ENCODE measurements at regions not wholly inside any gene's neighbourhood (a gene's known extent, or its start where the extent isn't known, plus 50 kb on each side); places are given as distances from the start of the nearest gene placed in this dataset.

- TF ChIP-seq POLR2A (IDR thresholded peaks at IDR 0.05) = no peak
- no peak for TF ChIP-seq CTCF (IDR thresholded peaks at IDR 0.05)
- Histone ChIP-seq H3K27me3 (no peaks in the 10 kb centered on the region), H3K9me3 (replicated peaks in 1 of 3) (no peaks in the 10 kb centered on the region), H3K36me3 (replicated peaks in 1 of 2) (no peaks in the 10 kb centered on the region), H3K4me1 (replicated peaks in 1 of 2) (no peaks in the 10 kb centered on the region), H3K27ac (no peak overlapping the region), H3K4me3 (no peak overlapping the region)
- no peak for DNase-seq
- intact Hi-C loops (cut with DNase I) = no loop called here
- WGBS, 4 donors = 63 to 79% (median 75%) methylated on average over 3 of the region's 3 CpGs
These were observed 1106.9 kb upstream of the ADGRL4 start for GRCh38 chr1:80113168-80114038.

DNA sequence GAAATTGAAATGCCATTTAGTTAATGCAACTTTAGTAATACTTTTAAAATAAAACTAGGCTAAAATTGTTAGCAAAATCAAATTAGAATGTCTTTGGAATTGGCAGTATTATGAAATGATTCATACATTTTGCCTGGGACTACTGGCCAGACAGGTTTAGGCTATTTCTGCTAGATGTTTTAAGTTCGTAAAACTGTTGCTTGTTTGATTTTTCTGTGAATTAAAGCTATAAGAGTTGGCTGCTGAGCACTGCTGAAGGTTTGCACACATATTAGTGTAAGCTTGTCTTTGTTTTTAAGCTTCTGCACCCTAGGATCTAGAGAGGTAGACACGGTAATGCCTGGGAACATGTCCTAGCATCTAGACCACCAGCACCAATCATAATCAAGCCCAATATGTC, 1094.6 kb upstream of the ADGRL4 start:
- 61 to 90% (median 84%) methylated on average over 2 of the region's 2 CpGs for WGBS, 4 donors

DNA sequence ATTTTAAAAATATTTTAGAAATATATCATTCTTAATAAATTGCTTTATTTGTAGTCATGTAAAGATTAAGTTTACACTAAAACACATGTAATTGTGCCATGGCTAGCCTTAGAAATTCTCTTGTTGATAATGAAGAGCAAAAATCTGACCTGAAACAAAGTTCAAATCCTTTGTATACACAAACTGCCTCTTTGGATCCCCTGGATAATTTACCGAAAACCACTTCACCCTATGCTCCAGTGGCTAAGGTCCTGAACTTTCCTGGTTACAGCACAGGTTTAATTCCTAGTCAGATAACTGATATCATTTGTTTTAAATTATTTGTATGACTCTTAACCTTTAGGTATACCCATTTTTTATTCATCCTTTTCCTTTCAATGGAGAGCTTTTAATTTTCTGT, 1093.2 kb upstream of the ADGRL4 start:
- DNase-seq = no peak
- no peaks in the 10 kb centered on the region for H3K36me3 ChIP-seq (replicated peaks in 1 of 2)
- no peak overlapping the region for H3K4me3 ChIP-seq
- H3K27ac ChIP-seq = no peak overlapping the region
- intact Hi-C loops (cut with DNase I) = no loop called here
- H3K27me3 ChIP-seq = no peaks in the 10 kb centered on the region
- WGBS, 4 donors = 87 to 97% (median 89%) methylated on average over 1 of the region's 1 CpG
- TF ChIP-seq CTCF (IDR thresholded peaks at IDR 0.05) (no peak), POLR2A (IDR thresholded peaks at IDR 0.05) (no peak)
- peaks cover 0 to 3% (median 0%) of the 10 kb centered on the region in 3 donors for H3K9me3 ChIP-seq (replicated peaks in 1 of 3)
- H3K4me1 ChIP-seq (replicated peaks in 1 of 2) = no peaks in the 10 kb centered on the region

More for the DNA sequence above, 1094.6 kb upstream of the ADGRL4 start:
- Histone ChIP-seq H3K36me3 (replicated peaks in 1 of 2) (no peaks in the 10 kb centered on the region), H3K9me3 (replicated peaks in 1 of 3) (peaks cover 0 to 3% (median 0%) of the 10 kb centered on the region in 3 donors), H3K4me3 (no peak overlapping the region), H3K27ac (no peak overlapping the region), H3K27me3 (no peaks in the 10 kb centered on the region), H3K4me1 (replicated peaks in 1 of 2) (no peaks in the 10 kb centered on the region)
- no peak for DNase-seq
- intact Hi-C loops (cut with DNase I) = no loop called here
- TF ChIP-seq CTCF (IDR thresholded peaks at IDR 0.05) = no peak
- no peak for TF ChIP-seq POLR2A (IDR thresholded peaks at IDR 0.05)

DNA sequence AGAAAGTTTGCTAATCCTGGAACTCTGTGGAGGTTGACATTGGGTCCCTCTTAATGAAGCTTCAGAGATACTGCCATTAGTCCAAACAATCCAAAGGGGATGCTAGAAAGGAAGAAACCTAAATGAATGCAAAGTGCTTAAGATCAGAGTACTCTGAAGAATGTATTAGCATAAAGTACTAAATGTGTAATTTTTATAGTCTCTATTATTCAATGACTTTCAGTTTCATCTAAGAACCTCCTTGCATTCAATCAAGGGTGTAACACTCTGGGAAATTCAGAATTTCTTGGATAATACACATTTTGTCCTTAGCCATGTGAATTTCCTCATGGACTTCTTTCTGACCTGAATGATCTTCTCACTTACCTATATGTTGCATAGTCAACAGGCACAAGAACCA, 1078.5 kb upstream of the ADGRL4 start:
- Histone ChIP-seq H3K4me1 (replicated peaks in 1 of 2) (no peaks in the 10 kb centered on the region), H3K27ac (no peak overlapping the region), H3K4me3 (no peak overlapping the region), H3K36me3 (replicated peaks in 1 of 2) (no peaks in the 10 kb centered on the region), H3K9me3 (replicated peaks in 1 of 3) (no peaks in the 10 kb centered on the region), H3K27me3 (no peaks in the 10 kb centered on the region)
- intact Hi-C loops (cut with DNase I) = no loop called here
- DNase-seq = no peak
- TF ChIP-seq CTCF (IDR thresholded peaks at IDR 0.05) (no peak), POLR2A (IDR thresholded peaks at IDR 0.05) (no peak)

Measured in adrenal gland (tissue), 9 donors.